Esophagus muscularis mucosa (tissue), 3 donors: ENCODE measurements at regions not wholly inside any gene's neighbourhood (a gene's known extent, or its start where the extent isn't known, plus 50 kb on each side); places are given as distances from the start of the nearest gene placed in this dataset.

Experiments
- POLR2A ChIP-seq: fragments of 450-650 bp; IDR thresholded peaks from one replicate; pipeline ENCODE4 v1.6.1; 2017; ENCODE audit warnings: antibody characterized with exemption, moderate library complexity, mild to moderate bottlenecking, low read depth
- TF ChIP-seq, protein P1 (sequence below), 3 experiments: fragments of 200-600 bp in 2 of 3; fragments of 450-650 bp in 1 of 3; sonication (generic) in 2 of 3; IDR thresholded peaks; one replicate each; pipeline ENCODE4 v1.5.1; 2017 to 2019; ENCODE audit warnings: antibody characterized with exemption in 3 of 3, mild to moderate bottlenecking in 2 of 3, moderate library complexity in 1 of 3

DNA sequence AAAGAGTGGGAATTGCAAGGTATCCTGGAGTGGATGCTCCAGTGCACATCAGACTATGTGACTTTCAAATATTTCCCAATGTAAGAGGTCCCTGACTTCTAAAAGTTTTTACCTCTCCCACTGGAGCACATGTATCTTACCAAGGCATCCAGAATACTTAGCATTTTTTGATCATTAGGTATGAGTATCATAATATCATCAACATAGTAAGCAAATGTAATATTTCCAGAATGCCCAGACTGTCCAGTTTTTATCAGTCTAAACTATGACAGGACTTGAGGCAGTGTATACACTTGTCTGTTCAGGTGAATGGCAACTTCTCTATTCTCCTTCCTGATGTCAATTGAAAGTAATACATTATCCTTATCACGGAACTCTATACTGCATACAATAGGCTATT, 924.6 kb upstream of the GJE1 start:
- TF ChIP-seq POLR2A: no peak
- TF ChIP-seq, protein P1, sequence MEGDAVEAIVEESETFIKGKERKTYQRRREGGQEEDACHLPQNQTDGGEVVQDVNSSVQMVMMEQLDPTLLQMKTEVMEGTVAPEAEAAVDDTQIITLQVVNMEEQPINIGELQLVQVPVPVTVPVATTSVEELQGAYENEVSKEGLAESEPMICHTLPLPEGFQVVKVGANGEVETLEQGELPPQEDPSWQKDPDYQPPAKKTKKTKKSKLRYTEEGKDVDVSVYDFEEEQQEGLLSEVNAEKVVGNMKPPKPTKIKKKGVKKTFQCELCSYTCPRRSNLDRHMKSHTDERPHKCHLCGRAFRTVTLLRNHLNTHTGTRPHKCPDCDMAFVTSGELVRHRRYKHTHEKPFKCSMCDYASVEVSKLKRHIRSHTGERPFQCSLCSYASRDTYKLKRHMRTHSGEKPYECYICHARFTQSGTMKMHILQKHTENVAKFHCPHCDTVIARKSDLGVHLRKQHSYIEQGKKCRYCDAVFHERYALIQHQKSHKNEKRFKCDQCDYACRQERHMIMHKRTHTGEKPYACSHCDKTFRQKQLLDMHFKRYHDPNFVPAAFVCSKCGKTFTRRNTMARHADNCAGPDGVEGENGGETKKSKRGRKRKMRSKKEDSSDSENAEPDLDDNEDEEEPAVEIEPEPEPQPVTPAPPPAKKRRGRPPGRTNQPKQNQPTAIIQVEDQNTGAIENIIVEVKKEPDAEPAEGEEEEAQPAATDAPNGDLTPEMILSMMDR (IDR thresholded peaks at IDR 0.05): no peak
